Dedifferentiated amniotic fluid mesenchymal stem cell (primary cell): ENCODE measurements at regions not wholly inside any gene's neighbourhood (a gene's known extent, or its start where the extent isn't known, plus 50 kb on each side); places are given as distances from the start of the nearest gene placed in this dataset.

Experiments used
- DNase-seq: peaks from one replicate; pipeline ENCODE4 v3.0.0-alpha.2; 2016; ENCODE audit errors: extremely low spot score

DNA sequence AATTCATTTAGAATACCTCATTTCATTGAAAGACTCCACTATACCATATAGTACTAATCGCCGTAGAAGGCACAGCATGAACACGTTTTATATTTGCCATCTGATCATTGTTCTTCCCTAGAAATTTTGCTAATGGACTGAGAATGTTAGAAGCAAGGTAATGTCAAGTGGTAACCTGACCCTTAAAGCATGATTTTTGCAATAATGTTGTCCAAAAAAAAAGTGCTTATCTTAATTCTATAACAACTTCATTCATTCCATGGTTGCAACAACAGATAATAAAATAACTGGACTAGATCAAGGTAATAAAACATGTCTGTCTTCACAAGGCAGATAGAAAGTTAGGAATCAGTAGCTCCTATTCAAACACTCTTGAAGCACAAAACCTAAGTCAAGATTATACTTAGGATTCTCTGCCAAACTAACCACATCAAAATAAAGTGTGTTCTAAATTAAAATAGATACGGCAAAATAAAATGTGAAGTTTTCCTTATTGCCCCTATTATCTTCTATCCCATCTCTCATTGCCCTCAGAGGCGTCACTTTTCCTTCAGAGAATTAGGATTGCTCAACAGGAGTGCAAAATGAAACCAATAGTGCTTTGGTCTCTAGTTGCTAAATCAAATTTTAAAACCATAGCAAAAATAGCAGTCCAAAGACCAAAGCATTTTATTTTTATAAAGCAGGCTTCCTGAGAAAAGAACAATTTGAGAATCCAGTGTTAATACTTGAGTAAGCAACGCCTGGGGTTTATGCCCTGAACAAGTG is 317.4 kb upstream of the UBE2E2 start:
- DNase-seq = no peak

DNA sequence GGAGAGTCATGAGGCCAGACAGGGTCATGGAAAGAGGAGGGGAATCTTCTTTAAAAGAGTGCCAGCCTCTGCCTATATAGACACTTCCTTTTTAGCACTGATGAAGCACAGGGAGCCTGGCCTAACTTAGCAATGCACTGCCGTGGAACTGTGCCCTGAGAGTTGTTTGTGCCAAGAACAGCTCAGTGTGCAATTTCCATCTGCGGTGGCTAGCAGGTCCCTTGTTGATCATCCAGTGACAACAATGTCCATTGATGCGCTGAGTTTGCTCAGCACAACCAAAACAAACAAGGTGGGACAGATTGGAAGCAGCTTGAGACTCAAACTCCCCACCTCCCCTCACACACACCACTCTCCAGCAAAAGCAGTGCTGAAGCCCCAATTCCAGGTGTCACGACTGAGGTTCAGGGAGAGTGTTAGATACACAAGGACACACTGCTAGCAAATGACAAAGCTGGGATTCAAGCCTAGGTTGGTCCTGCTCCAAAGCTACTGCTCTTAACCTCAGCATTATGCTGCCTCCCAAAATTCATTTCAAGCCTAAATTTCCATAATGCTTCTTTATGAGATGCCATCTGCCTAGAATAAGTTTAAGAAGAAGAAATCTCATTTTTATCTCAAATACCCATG is 316.6 kb upstream of the UBE2E2 start:
- no peak for DNase-seq

DNA sequence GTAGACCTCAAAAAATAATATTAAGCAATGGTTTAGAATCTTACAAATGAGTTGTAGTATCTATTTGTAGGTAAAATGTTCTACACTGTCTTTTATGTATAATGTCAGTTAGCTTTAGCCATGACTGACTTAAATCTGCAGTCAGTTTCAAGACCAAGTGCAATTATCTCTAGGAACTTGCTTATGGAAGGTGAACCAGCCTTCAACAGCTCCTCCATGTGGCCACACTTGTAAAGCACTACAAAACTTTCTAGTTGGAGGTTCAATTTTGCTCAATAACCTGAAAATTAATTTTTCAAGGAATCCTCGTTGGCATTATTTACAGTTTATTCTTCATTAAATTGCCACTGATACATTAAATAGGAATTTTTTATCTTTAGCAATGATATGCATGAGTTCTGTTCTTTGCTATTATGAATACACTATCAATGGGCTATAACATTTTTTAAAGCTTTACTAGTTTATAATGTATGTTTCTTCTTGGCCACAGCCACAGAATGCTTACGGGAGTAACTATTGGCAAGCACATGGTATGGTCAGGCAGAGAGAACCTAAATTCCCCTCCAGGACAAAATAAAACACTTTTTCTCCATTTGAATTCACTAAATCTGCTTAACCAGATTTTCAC is 315.3 kb upstream of the UBE2E2 start:
- DNase-seq = no peak

DNA sequence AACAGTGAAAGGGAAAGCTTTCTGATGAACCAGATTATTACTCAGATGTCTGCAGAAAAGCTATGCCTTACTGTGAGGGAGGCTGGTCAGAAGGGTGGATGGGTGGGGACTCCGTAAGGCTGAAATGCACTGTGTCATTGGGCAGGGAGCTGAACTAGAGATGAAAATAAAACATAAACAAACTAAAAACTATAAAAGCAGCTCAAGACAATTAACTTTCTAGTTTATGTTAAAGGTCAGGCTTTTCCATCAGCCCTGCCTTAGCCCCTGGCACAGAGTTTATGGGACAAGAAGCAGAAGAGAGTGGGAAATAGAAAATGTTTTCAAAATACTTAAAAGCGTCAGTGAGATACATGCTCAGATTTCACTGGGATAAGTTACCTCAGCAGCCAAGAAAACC is 310.0 kb upstream of the UBE2E2 start:
- no peak for DNase-seq

DNA sequence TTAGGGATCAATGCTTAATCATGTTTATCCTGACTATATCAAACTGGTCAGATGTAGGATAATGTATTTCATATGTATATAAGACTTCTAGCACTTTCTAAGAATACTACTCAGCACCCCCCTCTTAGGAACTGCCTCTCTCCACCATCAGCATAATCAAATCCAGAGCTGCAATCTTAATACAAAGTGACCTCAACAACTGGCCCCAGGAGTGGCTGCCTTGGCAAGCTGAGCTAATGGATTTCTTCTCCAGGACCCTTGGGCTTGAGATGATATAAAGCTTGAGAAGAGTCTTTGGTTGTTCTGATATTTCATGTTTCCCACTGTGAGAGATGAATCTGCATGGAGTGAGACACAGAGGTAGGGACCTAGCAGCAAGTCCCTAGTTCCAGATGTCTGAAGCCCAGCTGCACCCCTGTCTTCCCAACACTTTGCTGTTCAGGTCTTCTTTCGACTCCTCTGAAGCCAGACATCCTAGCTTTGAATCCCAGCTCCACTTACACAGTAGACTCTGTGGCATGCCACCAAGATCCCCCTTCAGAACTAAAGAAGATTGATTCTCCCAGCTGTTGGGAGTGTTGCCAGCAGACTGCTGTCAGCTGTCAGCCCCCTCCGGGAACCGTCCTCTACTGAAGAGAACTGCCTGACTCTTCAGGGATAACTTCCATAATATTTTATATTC is 309.3 kb upstream of the UBE2E2 start:
- DNase-seq = no peak

DNA sequence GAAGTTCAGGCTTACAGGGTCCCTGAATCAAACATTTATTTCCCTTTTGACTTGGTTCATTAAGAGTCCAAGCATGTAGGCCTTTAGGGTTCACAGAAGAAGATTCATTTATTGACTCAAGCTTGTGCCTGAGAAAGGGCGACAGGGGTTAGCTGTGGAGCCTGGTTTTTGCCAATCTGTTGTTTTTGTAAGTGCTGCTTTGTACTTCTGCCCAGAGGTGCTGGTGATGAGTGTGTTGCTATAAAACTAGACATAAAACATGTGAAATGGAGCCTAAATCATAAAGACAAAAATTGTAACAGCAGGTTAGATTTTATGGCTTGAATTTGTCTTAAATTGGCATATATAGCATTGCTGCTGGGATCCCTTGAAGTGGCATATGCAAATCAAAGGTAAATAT is 308.3 kb upstream of the UBE2E2 start:
- no peak for DNase-seq

DNA sequence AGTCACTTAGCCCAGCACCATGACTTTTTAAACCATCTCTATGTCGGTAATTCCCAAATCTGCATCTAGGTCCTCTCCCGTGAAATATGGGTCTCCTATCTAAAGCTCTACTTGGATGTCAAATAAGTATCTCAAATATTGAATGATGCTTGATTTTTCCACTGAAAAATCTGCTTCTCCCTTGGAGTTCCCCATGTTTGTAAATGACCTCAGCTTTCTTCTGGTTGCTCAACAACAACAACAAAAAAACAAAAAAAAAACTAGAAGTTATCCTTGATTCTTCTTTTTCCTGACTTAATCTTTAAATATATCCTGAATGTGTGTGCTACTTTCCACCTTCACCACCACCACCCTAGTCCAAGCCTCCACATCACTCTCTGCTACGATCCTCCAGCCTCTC is 307.5 kb upstream of the UBE2E2 start:
- no peak for DNase-seq

DNA sequence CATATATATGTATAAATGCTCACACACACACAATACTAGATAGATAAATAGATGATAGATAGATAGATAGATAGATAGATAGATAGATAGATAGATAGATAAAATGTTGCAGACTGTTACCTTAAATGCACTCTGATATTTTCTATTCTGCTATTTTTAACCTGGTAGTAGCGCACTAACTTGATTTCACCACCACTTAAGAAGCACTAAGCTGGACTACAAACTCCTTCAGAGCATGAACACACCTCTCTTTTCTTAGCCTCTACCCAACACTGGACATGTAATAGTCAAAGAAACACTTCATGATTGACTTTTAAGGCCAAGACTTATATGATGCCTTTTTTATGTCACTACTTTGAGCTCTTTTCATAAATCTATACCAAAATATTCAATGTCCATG is 304.6 kb upstream of the UBE2E2 start:
- no peak for DNase-seq

DNA sequence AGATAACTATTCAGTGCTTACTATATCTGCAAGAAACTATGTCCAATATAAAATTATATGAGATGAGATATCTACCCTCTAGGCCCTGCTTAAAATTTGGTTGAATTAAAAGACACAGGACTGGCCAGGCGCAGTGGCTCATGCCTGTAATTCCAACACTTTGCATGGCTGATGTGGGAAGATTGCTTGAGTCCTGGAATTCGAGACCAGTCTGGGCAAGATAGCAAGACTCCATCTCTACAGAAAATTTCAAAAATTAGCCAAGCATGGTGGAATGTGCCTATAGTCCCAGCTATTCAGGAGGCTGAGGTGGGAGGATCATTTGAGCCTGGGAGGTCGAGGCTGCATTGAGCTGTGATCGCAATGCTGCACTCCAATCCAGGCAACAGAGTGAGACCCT is 303.7 kb upstream of the UBE2E2 start:
- DNase-seq = no peak

DNA sequence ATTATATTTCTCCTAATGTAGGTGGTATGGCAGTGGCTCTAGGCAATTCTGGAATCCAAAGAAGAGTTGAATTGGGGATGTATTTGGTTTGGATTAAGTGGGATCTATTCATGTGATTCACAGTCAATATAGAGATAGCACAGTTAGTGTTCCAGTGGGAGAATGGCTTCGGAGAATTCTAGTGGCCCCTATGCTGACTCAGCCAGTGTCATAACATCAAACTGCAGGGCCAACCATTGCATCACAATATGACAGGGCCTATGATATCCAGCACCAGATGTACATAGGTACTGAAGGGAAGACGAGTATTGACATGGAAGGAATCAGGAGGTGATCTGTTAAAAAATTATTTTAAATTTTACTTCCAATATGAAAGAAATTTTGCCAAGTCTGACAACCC is 302.8 kb upstream of the UBE2E2 start:
- no peak for DNase-seq

DNA sequence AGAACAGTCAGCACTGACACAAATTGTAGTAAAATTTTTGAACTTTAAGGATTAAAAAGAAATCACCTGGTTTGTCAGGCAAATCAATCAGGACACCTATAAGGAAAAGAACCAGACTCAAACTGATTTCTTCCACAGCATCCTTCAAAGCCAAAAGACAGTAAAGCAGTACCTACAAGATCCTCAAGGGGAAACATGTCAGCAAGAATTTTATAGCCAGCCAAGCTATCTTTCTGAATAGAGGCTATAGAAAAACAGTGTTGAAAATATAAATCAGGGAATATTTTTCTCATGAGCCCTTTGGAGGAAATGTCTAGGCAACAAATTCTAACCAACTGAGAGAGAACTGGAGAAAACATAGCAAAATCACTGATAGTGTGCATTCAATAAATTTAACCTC is 301.4 kb upstream of the UBE2E2 start:
- DNase-seq = no peak

DNA sequence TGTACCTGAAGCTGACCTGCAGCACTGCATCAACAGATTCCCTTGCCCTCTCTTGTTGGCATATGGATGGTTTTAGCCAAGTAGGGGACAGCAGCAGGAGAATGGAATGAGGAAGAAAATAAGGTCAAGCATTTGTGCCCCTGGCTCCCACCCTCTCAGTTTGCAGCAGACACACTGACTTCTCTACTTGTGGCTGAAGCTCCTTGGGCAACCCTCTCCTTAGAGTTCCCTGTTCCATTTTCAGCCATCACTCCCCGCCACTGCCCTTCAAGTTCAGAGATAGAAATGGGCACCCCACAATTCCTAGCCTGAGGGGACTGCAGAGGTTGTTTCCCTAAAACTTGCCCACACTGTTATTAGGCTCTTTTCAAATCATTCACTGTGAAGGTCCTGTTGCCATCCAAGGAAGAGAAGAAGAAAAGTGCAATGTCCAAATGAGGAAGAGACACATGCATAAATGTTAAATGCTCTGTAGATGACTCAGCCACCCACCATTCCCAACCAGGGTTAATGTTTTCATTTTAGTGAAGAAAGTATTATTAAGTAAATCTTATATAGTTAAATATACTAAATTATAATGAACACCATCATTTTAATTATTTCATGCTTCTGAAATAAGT is 295.9 kb upstream of the UBE2E2 start:
- no peak for DNase-seq

DNA sequence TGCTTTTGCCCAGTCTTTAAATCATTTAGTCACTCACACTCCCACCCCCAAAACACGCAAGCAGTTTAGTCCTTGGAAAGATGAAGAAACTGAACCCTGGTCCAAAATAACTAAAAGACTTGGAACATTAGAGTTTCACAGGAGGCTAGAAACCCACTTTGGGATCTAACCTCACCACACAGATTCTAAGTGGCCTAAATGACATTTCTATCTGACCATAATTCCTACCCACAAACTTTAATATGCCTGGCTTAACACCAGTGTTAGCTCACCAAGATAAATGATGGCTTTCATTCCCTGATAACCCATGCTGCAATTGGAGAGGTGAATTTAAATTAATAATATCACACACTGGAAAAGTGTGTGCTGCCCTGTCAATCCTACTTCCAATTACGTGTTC is 295.3 kb upstream of the UBE2E2 start:
- no peak for DNase-seq

DNA sequence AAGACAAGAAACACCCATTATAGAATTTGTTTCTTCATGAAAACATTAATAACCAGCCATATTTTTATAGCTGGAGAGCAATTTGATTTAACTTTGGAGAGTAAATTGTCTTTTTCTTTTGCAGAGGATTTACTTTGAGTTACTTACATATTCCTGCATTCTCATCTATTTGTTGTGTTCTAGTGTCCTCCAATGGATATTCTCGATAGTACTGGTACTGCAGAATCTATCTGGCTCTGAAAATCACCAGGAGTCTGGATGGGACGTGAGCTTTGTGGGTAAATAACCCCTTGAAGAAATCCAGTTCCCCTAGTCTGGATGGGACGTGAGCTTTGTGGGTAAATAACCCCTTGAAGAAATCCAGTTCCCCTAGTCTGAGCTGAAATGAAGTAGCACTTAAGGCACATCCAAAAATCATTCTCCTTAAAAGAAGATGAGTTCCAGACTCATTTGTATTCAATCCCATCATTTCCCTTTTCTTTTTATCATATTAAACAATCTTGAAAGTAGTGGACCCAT is 294.1 kb upstream of the UBE2E2 start:
- DNase-seq = no peak

DNA sequence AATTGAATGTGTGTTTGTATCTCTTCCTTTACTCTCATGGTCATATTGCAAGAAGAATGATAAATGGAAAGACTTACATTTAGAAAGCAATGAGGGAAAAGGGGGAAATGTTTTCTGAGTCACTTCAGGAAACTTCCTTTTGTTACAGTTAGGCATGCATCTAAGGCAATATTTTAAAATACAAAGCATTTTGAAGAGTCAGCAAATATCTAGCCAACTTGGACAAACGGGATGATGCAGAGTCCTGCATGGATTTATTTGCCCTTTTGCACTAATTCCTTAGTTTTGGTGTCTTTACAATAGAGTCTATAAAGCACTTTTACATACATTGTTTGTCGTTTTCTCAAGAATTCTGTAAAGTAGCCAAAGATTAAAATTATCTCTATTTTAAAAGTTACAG is 286.2 kb upstream of the UBE2E2 start:
- DNase-seq = no peak

DNA sequence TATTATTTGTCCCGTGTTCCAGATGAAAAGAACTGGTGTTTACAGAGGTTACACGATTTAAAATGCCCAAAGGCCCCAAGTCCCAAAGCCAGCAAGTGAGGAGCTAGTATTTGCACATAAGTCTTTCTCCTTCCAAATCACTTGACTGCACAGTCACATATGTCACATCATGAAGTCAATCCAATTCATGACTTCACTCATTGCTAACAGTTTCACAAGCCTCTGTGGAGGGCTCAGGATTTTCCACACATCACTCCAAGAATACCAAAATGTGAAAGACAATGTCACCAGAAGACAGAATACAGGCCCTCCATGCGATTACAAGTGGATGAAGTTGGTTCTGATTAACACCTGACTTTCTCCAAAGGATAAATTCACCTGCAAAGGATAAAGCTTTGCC is 283.1 kb upstream of the UBE2E2 start:
- no peak for DNase-seq

DNA sequence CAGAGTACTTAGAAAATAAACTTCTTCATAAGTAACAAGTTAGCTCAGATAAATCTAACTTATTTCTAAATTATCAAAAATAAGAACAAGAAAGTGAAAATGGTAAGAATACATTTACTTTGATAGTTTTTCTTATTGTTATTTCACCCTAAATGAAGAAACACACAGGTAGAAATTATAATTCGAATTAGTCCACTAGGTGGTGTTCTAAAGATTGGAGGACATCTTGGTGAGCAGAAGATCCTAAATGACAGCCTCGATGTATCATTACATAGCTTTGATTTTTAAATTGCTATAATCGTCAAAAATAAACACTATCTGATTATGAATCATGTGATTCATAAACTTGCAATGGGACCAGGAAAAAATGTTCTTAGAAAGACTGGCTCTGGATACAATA is 280.8 kb upstream of the UBE2E2 start:
- no peak for DNase-seq

DNA sequence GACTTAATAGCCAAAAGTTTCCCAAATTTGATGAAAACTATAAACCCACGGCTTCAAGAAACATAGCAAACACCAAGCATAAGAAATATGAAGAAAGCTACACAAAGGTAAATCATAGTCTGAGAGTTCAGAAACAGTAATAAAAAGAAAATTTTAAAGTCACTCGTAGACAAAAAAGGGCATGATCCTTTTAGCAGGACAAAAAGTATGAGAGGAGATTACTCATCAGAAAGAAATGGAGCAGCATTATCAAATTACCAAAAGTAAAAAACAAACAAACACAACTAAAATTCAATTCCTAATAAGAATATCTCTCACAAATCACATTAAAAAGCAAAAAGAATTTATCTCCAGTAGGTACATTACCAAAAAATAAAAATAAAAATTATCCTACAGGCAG is 279.4 kb upstream of the UBE2E2 start:
- no peak for DNase-seq

DNA sequence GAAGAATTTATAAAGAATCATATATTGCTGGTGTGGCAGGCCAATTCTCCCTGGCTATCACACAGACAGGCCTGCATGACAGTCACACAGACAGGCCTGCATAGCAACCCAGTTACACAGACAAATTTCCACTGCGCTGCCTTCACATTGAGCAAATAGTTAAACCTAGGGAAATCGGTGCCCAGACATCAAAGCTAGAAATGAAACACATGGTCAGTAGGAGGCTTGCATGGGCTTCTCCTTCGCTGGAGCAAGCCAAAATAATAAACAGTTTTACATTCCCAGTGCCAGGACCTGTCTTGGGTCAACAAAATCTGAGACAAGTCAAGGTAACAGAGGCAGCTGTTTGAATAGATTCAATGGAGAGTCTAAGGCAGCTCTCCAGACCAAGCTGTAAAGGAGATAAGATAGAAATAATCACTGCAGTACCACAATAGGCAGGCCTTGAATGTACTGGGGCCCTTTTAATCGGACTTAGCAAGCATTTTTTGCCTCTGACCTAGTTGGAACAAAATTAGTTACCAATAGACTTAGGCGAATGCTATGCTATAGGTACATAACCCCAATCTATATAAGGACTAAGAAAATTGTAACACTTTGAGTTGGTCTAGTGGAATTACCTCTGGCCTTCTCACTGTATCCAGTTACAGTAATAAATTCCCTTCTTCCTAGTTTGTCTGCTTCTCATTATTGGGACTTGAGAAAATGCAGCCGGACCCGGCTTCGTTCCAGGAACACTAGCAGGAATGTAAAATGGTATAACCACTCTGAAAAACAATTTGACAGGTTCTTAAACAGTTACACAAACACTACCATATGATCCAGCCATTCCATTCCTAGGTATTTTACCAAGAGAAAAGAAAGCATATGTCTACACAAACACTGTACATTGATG is 274.7 kb upstream of the UBE2E2 start:
- no peak for DNase-seq

DNA sequence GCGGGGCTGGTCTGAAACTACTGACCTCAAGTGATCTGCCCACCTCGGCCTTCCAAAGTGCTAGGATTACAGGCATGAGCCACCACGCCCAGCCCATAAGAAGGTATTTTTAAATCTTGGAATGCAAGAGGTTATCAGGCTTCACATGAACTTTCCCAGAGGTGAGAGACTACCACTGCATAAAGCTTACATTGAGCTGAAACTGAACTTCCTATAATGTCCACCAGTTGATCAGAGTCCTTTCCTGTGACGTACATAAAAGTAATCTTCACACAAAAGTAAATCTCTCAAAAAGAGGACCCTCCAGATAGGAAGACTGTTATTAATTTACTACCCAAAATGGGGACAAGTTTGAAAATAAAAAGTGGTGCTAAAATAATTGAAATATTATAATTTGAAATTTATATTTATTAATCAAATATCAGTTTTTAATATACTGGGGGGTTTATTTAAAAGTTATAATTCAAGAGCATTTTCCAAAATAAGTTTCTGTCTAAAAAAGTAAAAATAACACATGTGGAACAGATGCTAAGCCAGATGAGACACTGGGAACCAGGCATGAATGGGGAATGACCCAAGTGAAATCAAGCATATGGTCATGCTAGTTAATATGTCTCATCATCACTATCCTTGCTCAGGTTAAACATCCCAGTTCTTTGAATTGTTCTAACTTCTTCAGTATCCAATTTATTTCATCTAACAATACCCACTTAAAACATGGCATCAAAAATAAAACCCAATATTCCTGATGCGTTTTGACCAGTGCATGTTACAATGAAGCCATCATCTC is 269.9 kb upstream of the UBE2E2 start:
- DNase-seq = no peak

DNA sequence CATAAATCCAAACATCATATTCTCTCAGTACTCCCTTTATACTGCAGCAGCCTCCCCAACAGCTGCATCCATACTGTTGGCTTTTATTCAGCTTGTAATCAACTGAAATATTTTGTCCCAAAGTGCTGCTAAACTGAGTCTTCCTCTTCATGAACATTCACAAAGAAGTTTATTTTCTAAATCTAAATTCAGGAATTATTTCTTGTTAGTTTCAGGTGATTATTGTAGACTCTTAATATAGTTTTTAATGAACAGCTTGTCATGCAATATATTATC is 269.3 kb upstream of the UBE2E2 start:
- DNase-seq = no peak
